Right lobe of liver (tissue), 4 donors: ENCODE measurements at regions not wholly inside any gene's neighbourhood (a gene's known extent, or its start where the extent isn't known, plus 50 kb on each side); places are given as distances from the start of the nearest gene placed in this dataset.

Experiments
- POLR2A ChIP-seq: fragments of 450-650 bp; IDR thresholded peaks from one replicate; pipeline ENCODE4 v1.6.1; 2017; ENCODE audit warnings: antibody characterized with exemption, mild to moderate bottlenecking
- TF ChIP-seq, protein P1 (sequence below), 4 donors: fragments of 200-600 bp in 3 of 4; fragments of 450-650 bp in 1 of 4; IDR thresholded peaks; one replicate each; pipeline versions ENCODE4 v1.5.1 to v1.8.0; 2016 to 2022; ENCODE audit warnings: antibody characterized with exemption in 4 of 4, mild to moderate bottlenecking in 2 of 4
- donor health status: DM: no; HTN: no; CAD: no.
- donor health status: DM: no; HTN: no; CAD: no.
- donor health status: DM: no; HTN: yes; CAD: no.

DNA sequence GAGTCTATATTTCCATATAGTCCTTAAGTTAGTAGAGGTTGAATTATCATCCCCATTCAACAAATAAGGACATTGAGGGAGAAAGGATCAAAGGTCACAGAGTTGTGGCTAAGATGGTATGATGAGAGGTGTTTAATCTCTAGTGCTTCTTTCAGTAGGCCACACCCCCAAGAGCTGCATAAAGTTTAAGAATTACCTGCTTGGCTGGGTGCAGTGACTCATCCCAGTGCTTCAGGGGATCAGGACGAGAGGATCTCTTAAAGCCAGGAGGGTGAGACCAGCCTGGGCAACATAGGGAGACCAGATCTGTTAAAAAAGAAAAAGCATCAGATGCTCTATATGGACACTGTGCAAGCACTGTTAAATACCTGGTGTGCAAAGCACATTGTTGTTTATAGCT lies 560.0 kb upstream of the KLHL1 start:
- TF ChIP-seq, protein P1, sequence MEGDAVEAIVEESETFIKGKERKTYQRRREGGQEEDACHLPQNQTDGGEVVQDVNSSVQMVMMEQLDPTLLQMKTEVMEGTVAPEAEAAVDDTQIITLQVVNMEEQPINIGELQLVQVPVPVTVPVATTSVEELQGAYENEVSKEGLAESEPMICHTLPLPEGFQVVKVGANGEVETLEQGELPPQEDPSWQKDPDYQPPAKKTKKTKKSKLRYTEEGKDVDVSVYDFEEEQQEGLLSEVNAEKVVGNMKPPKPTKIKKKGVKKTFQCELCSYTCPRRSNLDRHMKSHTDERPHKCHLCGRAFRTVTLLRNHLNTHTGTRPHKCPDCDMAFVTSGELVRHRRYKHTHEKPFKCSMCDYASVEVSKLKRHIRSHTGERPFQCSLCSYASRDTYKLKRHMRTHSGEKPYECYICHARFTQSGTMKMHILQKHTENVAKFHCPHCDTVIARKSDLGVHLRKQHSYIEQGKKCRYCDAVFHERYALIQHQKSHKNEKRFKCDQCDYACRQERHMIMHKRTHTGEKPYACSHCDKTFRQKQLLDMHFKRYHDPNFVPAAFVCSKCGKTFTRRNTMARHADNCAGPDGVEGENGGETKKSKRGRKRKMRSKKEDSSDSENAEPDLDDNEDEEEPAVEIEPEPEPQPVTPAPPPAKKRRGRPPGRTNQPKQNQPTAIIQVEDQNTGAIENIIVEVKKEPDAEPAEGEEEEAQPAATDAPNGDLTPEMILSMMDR (IDR thresholded peaks at IDR 0.05) = no peak
- no peak for TF ChIP-seq POLR2A
